ENCODE measurements at regions not wholly inside any gene's neighbourhood (a gene's known extent, or its start where the extent isn't known, plus 50 kb on each side); places are given as distances from the start of the nearest gene placed in this dataset.

DNA sequence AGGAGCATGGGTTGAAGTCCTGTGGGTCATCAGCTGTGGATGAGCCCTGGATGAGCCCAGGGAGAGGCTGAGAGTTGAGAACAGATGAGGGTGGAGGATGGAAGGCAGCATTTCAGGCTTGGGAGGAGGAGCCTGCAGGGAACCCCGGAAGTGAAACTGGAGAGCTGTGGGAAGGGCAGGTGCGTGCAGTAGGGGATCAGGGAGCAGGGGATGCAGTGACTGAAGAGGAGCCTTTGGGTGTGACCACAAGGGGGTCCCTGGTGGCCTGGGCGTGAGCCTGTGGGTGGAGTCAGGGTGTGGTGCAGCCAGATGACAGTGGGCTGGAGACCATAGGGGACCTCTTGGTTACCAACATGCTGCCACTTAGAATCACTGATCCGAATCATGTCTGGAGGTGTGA, 115.5 kb downstream of the PAPOLA start:
- H3K9me3 Mint-ChIP-seq = no peaks in the 10 kb centered on the region
- H3K4me3 Mint-ChIP-seq = no peak overlapping the region
- no peaks in the 10 kb centered on the region for H3K4me1 Mint-ChIP-seq (ENCODE audit: low read depth)
- H3K27ac Mint-ChIP-seq = no peak overlapping the region
- H3K27me3 Mint-ChIP-seq = peaks cover 11% of the 10 kb centered on the region
- H3K36me3 Mint-ChIP-seq (ENCODE audit: low read depth) = no peaks in the 10 kb centered on the region

- Mint-ChIP-seq H3K27me3 (peaks cover 7% of the 10 kb centered on the region), H3K9me3 (no peaks in the 10 kb centered on the region), H3K4me1 (ENCODE audit: low read depth) (no peaks in the 10 kb centered on the region), H3K36me3 (ENCODE audit: low read depth) (no peaks in the 10 kb centered on the region), H3K4me3 (no peak overlapping the region), H3K27ac (no peak overlapping the region)
Observed at GRCh38 chr14:96622926-96623325, 120.7 kb downstream of the PAPOLA start.

DNA sequence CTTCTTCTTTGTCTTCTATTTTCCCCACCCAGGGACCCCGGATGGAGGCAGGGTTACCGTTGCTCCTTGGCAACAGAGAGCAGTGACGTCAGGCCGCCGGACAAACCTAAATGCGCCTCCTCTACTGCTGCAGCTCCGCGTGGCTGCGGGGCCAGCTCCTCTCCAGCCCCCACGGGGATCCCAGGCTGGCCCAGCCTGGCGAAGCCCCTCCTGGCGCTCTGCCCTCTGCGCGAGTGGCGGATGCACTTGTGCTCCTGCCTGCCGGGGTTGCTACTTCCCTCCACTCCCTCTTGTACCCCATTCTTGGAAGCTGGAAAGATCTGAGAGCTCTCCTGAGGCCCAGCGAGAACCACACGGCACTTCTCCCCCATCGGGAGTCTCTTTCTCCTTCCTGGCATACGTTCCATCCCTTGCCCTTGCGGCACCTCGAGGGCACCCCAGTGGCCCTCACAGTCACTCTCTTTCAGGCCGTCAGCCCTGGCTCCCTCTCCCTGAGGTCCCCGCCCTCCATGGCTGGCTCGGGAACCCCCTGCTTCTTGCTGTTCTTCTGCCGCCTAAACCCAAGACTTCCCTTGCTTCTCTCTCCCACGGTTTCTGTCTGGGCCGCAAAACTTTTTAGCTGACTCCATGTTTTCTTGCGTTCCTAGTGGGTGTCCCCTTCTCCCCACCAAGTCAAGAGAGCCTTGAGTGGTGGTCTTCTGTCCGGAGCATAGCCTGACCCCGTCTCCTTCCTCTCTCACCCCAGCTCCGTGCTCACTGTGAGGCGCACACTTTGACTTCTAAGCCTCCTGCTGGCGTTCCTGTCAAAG, 121.7 kb downstream of the PAPOLA start:
- no peaks in the 10 kb centered on the region for H3K9me3 Mint-ChIP-seq
- H3K27ac Mint-ChIP-seq = no peak overlapping the region
- no peaks in the 10 kb centered on the region for H3K4me1 Mint-ChIP-seq (ENCODE audit: low read depth)
- no peaks in the 10 kb centered on the region for H3K36me3 Mint-ChIP-seq (ENCODE audit: low read depth)
- peaks cover 7% of the 10 kb centered on the region for H3K27me3 Mint-ChIP-seq
- H3K4me3 Mint-ChIP-seq = no peak overlapping the region

- Mint-ChIP-seq H3K27me3 (peaks cover 7% of the 10 kb centered on the region), H3K4me3 (no peak overlapping the region), H3K4me1 (ENCODE audit: low read depth) (no peaks in the 10 kb centered on the region), H3K9me3 (no peaks in the 10 kb centered on the region), H3K27ac (no peak overlapping the region), H3K36me3 (ENCODE audit: low read depth) (no peaks in the 10 kb centered on the region)
Observed at GRCh38 chr14:96624661-96625425, 122.7 kb downstream of the PAPOLA start.

DNA sequence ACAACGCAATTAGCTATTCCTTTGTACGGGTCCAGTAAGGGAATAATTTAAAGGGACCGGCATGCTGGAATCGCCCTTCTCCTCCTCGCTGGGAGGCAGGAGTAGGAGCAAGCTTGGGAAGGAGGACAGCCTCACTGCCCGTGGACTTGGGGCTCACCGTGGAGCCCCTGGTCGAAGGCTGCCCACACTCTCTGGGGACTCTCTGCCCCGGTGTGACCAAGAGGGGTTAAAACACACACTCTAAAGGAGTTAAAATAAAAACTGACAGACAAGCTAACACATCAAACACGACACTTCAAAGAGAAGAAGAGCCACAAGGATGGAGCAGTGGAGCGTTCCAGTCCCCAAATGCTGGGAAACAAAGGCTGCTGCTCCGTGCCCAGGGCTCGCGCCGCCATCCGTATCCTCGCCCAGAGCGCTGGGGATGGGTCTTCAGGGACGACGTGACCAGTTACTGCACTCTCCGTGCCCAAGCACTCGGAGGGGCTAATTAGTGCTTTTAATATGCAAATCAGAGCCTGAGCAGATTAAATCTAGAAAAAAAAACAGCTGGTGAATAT, 123.3 kb downstream of the PAPOLA start:
- Mint-ChIP-seq H3K36me3 (ENCODE audit: low read depth) (no peaks in the 10 kb centered on the region), H3K4me1 (ENCODE audit: low read depth) (no peaks in the 10 kb centered on the region), H3K27me3 (peaks cover 7% of the 10 kb centered on the region), H3K9me3 (no peaks in the 10 kb centered on the region), H3K27ac (no peak overlapping the region), H3K4me3 (no peak overlapping the region)

- Mint-ChIP-seq H3K4me1 (ENCODE audit: low read depth) (no peaks in the 10 kb centered on the region), H3K36me3 (ENCODE audit: low read depth) (no peaks in the 10 kb centered on the region), H3K27ac (no peak overlapping the region), H3K4me3 (no peak overlapping the region), H3K27me3 (peaks cover 7% of the 10 kb centered on the region), H3K9me3 (no peaks in the 10 kb centered on the region)
Observed at GRCh38 chr14:96626121-96626768, 124.1 kb downstream of the PAPOLA start.

DNA sequence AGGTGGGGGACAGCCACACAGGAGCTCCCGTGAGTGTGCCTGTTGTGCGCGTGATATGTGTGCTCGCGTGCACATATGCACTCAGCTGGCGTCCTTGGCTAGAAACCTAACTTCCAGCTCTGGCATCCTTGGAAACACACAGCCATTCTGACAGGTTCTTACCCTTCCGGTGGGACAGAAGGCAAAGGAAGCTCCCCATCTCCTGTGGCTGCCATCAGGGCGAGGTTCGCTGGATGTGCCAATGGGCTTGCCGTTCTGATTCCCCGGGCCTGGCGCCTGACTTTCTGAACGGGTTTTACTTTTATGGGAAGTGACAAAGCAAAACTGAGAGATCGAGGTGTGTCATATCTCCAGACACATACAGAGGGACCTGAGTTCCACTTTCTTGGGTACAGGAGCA, 124.7 kb downstream of the PAPOLA start:
- H3K36me3 Mint-ChIP-seq (ENCODE audit: low read depth) = no peaks in the 10 kb centered on the region
- H3K4me1 Mint-ChIP-seq (ENCODE audit: low read depth) = no peaks in the 10 kb centered on the region

DNA sequence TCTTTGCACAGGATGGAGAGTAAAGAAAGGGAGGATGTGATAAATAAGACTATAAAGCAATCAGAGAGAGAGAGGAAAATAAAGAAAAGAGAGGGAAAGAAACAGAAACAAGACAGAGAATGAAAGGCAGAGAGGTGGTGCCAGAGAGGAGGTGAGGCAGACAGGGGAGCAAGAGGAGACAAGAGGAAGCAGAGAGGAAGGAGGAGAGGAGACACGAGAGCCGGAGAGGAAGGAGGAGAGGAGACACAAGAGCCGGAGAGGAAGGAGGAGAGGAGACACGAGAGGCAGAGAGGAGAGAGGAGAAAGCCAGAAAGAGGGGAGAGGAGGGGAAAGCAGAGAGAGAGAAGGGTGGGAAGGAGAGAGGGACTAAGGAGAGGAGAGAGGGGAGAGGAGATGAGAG, 125.2 kb downstream of the PAPOLA start:
- H3K4me3 Mint-ChIP-seq = no peak overlapping the region
- H3K27ac Mint-ChIP-seq = no peak overlapping the region
- H3K4me1 Mint-ChIP-seq (ENCODE audit: low read depth) = no peaks in the 10 kb centered on the region
- no peaks in the 10 kb centered on the region for H3K9me3 Mint-ChIP-seq
- H3K36me3 Mint-ChIP-seq (ENCODE audit: low read depth) = no peaks in the 10 kb centered on the region
- peaks cover 7% of the 10 kb centered on the region for H3K27me3 Mint-ChIP-seq

More for the DNA sequence above, 124.7 kb downstream of the PAPOLA start:
- Mint-ChIP-seq H3K27me3 (peaks cover 7% of the 10 kb centered on the region), H3K4me3 (no peak overlapping the region), H3K9me3 (no peaks in the 10 kb centered on the region), H3K27ac (no peak overlapping the region)

DNA sequence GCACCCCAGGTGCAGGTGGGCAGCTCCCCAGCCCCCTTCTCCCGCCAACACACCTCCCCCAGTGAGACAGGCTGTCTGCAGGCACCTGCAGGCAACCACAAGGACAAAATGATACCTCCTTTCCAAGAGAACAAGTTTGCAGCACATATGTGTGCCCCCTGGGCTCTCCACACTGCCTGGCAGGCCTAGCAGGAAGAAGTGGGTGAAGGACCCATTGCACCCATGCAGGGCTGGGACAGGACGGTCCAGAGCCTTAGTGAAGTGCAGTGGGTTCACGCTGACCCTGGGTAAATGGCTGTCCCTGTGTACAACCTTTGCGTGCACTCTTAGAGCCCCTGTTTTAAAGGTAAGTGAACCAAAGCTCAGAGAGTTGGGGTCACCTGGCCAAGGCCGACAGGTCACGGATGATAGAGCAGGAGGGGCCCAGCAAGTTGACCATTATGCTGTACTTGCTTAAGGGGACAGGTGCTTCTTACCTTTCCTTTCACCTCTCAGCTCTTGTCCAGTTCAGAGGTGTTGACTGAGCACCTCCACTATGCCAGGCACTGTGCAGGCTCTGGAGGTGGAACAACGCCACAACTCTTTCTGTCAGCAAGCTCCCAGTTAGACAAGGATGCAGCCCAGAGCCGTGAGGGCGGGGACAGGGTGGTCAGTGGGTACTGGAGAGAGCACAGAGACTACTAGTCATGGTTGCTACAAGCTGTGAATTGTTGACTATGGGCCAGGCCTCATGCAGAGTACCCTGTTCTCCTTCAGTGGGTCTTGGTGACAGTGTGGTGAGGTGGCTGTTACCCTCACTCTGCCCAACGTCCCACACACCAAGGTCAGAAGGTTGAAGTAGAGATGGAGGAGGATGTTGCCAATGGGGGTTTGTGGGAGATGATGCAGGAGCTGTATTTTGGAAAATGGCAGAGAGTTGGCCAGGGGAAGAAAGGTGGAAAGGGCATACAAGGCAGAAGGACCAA, 125.9 kb downstream of the PAPOLA start:
- peaks cover 4% of the 10 kb centered on the region for H3K27me3 Mint-ChIP-seq
- H3K9me3 Mint-ChIP-seq = no peaks in the 10 kb centered on the region
- H3K27ac Mint-ChIP-seq = no peak overlapping the region
- H3K4me1 Mint-ChIP-seq (ENCODE audit: low read depth) = no peaks in the 10 kb centered on the region
- no peak overlapping the region for H3K4me3 Mint-ChIP-seq
- no peaks in the 10 kb centered on the region for H3K36me3 Mint-ChIP-seq (ENCODE audit: low read depth)

DNA sequence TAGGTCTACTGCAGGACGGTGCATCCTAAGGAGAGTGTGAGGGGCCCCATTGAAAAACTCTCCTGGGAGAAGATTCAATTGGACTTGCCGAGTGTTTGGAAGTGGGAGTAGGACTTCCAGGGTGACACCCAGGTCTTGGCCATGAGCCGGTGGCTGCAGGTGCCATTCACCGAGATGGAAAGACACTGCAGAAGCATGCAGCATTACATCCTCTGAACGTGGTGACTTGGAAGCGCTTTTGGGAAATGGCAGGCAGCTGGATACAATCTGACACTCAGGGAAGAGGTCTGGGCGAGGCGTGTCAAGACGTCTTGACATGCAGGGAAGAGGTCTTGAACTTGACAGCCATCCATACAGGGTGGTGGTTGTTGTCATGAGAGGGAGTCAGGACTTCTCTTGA, 126.9 kb downstream of the PAPOLA start:
- H3K9me3 Mint-ChIP-seq = no peaks in the 10 kb centered on the region
- no peak overlapping the region for H3K4me3 Mint-ChIP-seq
- no peaks in the 10 kb centered on the region for H3K36me3 Mint-ChIP-seq (ENCODE audit: low read depth)
- no peak overlapping the region for H3K27ac Mint-ChIP-seq
- H3K27me3 Mint-ChIP-seq = peaks cover 4% of the 10 kb centered on the region
- H3K4me1 Mint-ChIP-seq (ENCODE audit: low read depth) = no peaks in the 10 kb centered on the region

- H3K36me3 Mint-ChIP-seq (ENCODE audit: low read depth) = no peaks in the 10 kb centered on the region
- no peak overlapping the region for H3K27ac Mint-ChIP-seq
- H3K4me3 Mint-ChIP-seq = no peak overlapping the region
- no peaks in the 10 kb centered on the region for H3K4me1 Mint-ChIP-seq (ENCODE audit: low read depth)
- H3K9me3 Mint-ChIP-seq = no peaks in the 10 kb centered on the region
- peaks cover 4% of the 10 kb centered on the region for H3K27me3 Mint-ChIP-seq
Observed at GRCh38 chr14:96629558-96630222, 127.5 kb downstream of the PAPOLA start.

- Mint-ChIP-seq H3K4me1 (ENCODE audit: low read depth) (no peaks in the 10 kb centered on the region), H3K27ac (no peak overlapping the region), H3K9me3 (no peaks in the 10 kb centered on the region), H3K27me3 (peaks cover 4% of the 10 kb centered on the region), H3K36me3 (ENCODE audit: low read depth) (no peaks in the 10 kb centered on the region), H3K4me3 (no peak overlapping the region)
Observed at GRCh38 chr14:96630281-96630680, 128.1 kb downstream of the PAPOLA start.

DNA sequence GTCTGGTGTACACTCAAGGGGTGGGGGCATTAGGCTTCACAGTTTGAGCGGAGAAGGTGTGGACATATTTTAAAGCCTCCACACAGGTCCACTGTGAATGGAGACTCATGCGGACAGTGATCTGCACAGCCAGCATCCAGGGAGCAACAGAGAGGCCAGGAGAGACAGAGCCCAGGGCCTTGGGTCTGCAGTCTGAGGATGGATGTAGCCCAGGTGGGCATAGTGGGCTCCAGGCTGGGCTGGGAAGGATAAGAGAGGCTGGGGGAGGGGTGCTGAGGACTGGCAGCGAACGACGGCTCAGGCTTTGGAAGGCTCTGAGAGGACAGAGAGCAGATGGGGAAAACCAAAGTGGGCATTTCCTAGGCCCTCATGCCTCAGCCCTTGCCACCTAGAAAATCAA, 128.8 kb downstream of the PAPOLA start:
- Mint-ChIP-seq H3K27ac (no peak overlapping the region), H3K27me3 (peaks cover 4% of the 10 kb centered on the region), H3K9me3 (no peaks in the 10 kb centered on the region), H3K4me1 (ENCODE audit: low read depth) (no peaks in the 10 kb centered on the region), H3K4me3 (no peak overlapping the region), H3K36me3 (ENCODE audit: low read depth) (no peaks in the 10 kb centered on the region)

Measured in stimulated activated naive CD8-positive, alpha-beta T cell treated with anti-CD3 and anti-CD28 coated beads, Interleukin-15, Interleukin-2, amounts not matched to agents 100 ng/mL and 50 ng/mL, for 24 hours (primary cell).